ENCODE measurements at regions not wholly inside any gene's neighbourhood (a gene's known extent, or its start where the extent isn't known, plus 50 kb on each side); places are given as distances from the start of the nearest gene placed in this dataset.

GRCh38 chr15:38859574-38859973 lies 295.0 kb upstream of the RASGRP1 start:
- Histone ChIP-seq H3K4me3 (ENCODE audit: low read depth, low read length, poor library complexity, severe bottlenecking) (no peak overlapping the region), H3K27ac (ENCODE audit: low read depth, low read length, poor library complexity, severe bottlenecking) (no peak overlapping the region), H3K9me3 (ENCODE audit: low read depth, low read length, poor library complexity, severe bottlenecking) (no peaks in the 10 kb centered on the region), H3K4me1 (ENCODE audit: insufficient read depth, low read length, poor library complexity, severe bottlenecking) (no peaks in the 10 kb centered on the region), H3K36me3 (ENCODE audit: insufficient read depth, low read length, poor library complexity, severe bottlenecking) (no peaks in the 10 kb centered on the region), H3K27me3 (replicated peaks; ENCODE audit: insufficient read depth, low read depth, low read length, poor library complexity) (peaks cover 4% of the 10 kb centered on the region)
- POLR2A ChIA-PET (ENCODE audit: low non-redundant PET), result no interaction called here
- TF ChIP-seq CTCF (conservative IDR thresholded peaks at IDR 0.05; ENCODE audit: low read depth, low read length) (no peak), EZH2 (IDR thresholded peaks at IDR 0.05; ENCODE audit: borderline replicate concordance, low read depth, low read length, poor library complexity, severe bottlenecking) (no peak)
- BruUV-seq (replicated peaks), result no TSS peak
- intact Hi-C loops (cut with micrococcal nuclease; ENCODE audit: unreplicated experiment), result no loop called here
- CTCF ChIA-PET, result no interaction called here
- DNase-seq (ENCODE audit: low spot score), result no peak

GRCh38 chr15:38860253-38860652 lies 295.6 kb upstream of the RASGRP1 start:
- no peaks in the 10 kb centered on the region for H3K4me1 ChIP-seq (ENCODE audit: insufficient read depth, low read length, poor library complexity, severe bottlenecking)
- TF ChIP-seq CTCF (conservative IDR thresholded peaks at IDR 0.05; ENCODE audit: low read depth, low read length), result no peak
- TF ChIP-seq EZH2 (IDR thresholded peaks at IDR 0.05; ENCODE audit: borderline replicate concordance, low read depth, low read length, poor library complexity, severe bottlenecking), result no peak
- ChIA-PET POLR2A (ENCODE audit: low non-redundant PET) (no interaction called here), CTCF (no interaction called here)
- no peak for DNase-seq (ENCODE audit: low spot score)
- intact Hi-C loops (cut with micrococcal nuclease; ENCODE audit: unreplicated experiment), result no loop called here
- no peak overlapping the region for H3K27ac ChIP-seq (ENCODE audit: low read depth, low read length, poor library complexity, severe bottlenecking)
- H3K36me3 ChIP-seq (ENCODE audit: insufficient read depth, low read length, poor library complexity, severe bottlenecking), result no peaks in the 10 kb centered on the region
- BruUV-seq (replicated peaks), result no TSS peak
- no peak overlapping the region for H3K4me3 ChIP-seq (ENCODE audit: low read depth, low read length, poor library complexity, severe bottlenecking)
- H3K9me3 ChIP-seq (ENCODE audit: low read depth, low read length, poor library complexity, severe bottlenecking), result no peaks in the 10 kb centered on the region
- H3K27me3 ChIP-seq (replicated peaks; ENCODE audit: insufficient read depth, low read depth, low read length, poor library complexity), result peaks cover 9% of the 10 kb centered on the region

- Histone ChIP-seq H3K36me3 (ENCODE audit: insufficient read depth, low read length, poor library complexity, severe bottlenecking) (no peaks in the 10 kb centered on the region), H3K4me3 (ENCODE audit: low read depth, low read length, poor library complexity, severe bottlenecking) (no peak overlapping the region), H3K9me3 (ENCODE audit: low read depth, low read length, poor library complexity, severe bottlenecking) (no peaks in the 10 kb centered on the region), H3K27ac (ENCODE audit: low read depth, low read length, poor library complexity, severe bottlenecking) (no peak overlapping the region), H3K27me3 (replicated peaks; ENCODE audit: insufficient read depth, low read depth, low read length, poor library complexity) (peaks cover 13% of the 10 kb centered on the region), H3K4me1 (ENCODE audit: insufficient read depth, low read length, poor library complexity, severe bottlenecking) (no peaks in the 10 kb centered on the region)
- ChIA-PET POLR2A (ENCODE audit: low non-redundant PET) (no interaction called here), CTCF (no interaction called here)
- no peak for DNase-seq (ENCODE audit: low spot score)
- BruUV-seq (replicated peaks), result no TSS peak
- TF ChIP-seq CTCF (conservative IDR thresholded peaks at IDR 0.05; ENCODE audit: low read depth, low read length), result no peak
- no peak for TF ChIP-seq EZH2 (IDR thresholded peaks at IDR 0.05; ENCODE audit: borderline replicate concordance, low read depth, low read length, poor library complexity, severe bottlenecking)
- intact Hi-C loops (cut with micrococcal nuclease; ENCODE audit: unreplicated experiment), result no loop called here
Observed at GRCh38 chr15:38860674-38861073, 296.1 kb upstream of the RASGRP1 start.
